HEK293 (cell line): ENCODE measurements at regions not wholly inside any gene's neighbourhood (a gene's known extent, or its start where the extent isn't known, plus 50 kb on each side); places are given as distances from the start of the nearest gene placed in this dataset.

Experiments used
- CTCF ChIA-PET: fragments of 350-600 bp; formaldehyde crosslinking; extraction: SDS; loops from one replicate; lab custom pipeline; 2021; ENCODE audit warnings: antibody characterized with exemption; lab: Yijun Ruan, JAX
- POLR2A ChIA-PET: fragments of 300-600 bp; formaldehyde crosslinking; extraction: SDS; loops from one replicate; lab custom pipeline; 2020; ENCODE audit warnings: antibody characterized with exemption, inconsistent platforms; lab: Yijun Ruan, JAX
- H3K27ac ChIP-seq: fragments of 200-500 bp; sonication (Bioruptor generic); 2 replicates; pipeline ENCODE4 v1.5.1; 2014; ENCODE audit warnings: low read depth, low read length, control low read depth, inconsistent platforms; ENCODE audit errors: extremely low read depth
- H3K36me3 ChIP-seq, 2 experiments: fragments of 200-500 bp in 1 of 2; sonication (Bioruptor generic) in 1 of 2; 1 replicate in 1 of 2; 2 replicates in 1 of 2; pipeline ENCODE4 v1.5.1; 2014 to 2017; ENCODE audit warnings: inconsistent platforms in 2 of 2, low read length in 2 of 2; ENCODE audit not compliant: control insufficient read depth in 2 of 2, insufficient read depth in 1 of 2
- H3K4me1 ChIP-seq: fragments of 200-500 bp; sonication (Bioruptor generic); 2 replicates; pipeline ENCODE4 v1.5.1; 2014; ENCODE audit warnings: mild to moderate bottlenecking, low read length, inconsistent platforms; ENCODE audit not compliant: control insufficient read depth, insufficient read depth
- H3K4me3 ChIP-seq: 2 replicates; pipeline ENCODE4 v1.5.1; 2011; ENCODE audit warnings: low read depth, mild to moderate bottlenecking, control low read depth, low read length, moderate library complexity
- H3K9me3 ChIP-seq: fragments of 200-500 bp; sonication (Bioruptor generic); 2 replicates; pipeline ENCODE4 v1.5.1; 2014; ENCODE audit warnings: low read depth, low read length, inconsistent platforms; ENCODE audit not compliant: control insufficient read depth, insufficient read depth
- EGR2 ChIP-seq: fragments of 450-650 bp; formaldehyde crosslinking; IDR thresholded peaks from 2 replicates; pipeline ENCODE4 v1.5.1; 2016; ENCODE audit warnings: low read depth, missing biosample characterization, missing genetic modification characterization
- FEZF1 ChIP-seq: fragments of 450-650 bp; formaldehyde crosslinking; IDR thresholded peaks from 2 replicates; pipeline ENCODE4 v1.5.1; 2016; ENCODE audit warnings: missing biosample characterization, missing genetic modification characterization
- GLI4 ChIP-seq: fragments of 450-650 bp; formaldehyde crosslinking; IDR thresholded peaks from 2 replicates; pipeline ENCODE4 v1.5.1; 2016; ENCODE audit warnings: missing biosample characterization, missing genetic modification characterization
- INSM2 ChIP-seq: fragments of 450-650 bp; formaldehyde crosslinking; IDR thresholded peaks from 2 replicates; pipeline ENCODE4 v1.5.1; 2016; ENCODE audit warnings: missing biosample characterization, missing genetic modification characterization
- KLF10 ChIP-seq: fragments of 450-650 bp; IDR thresholded peaks from 2 replicates; pipeline ENCODE4 v1.5.1; 2018; ENCODE audit warnings: missing biosample characterization, mild to moderate bottlenecking, missing genetic modification characterization
- SALL2 ChIP-seq: fragments of 450-650 bp; formaldehyde crosslinking; IDR thresholded peaks from 2 replicates; pipeline ENCODE4 v1.5.0; 2017; ENCODE audit warnings: missing biosample characterization, mild to moderate bottlenecking, missing genetic modification characterization, borderline replicate concordance
- TSHZ1 ChIP-seq: fragments of 450-650 bp; formaldehyde crosslinking; IDR thresholded peaks from 2 replicates; pipeline ENCODE4 v1.5.1; 2016; ENCODE audit warnings: missing biosample characterization, missing genetic modification characterization, borderline replicate concordance
- ZNF138 ChIP-seq: fragments of 450-650 bp; formaldehyde crosslinking; IDR thresholded peaks from 2 replicates; pipeline ENCODE4 v1.5.1; 2016; ENCODE audit warnings: missing biosample characterization, missing genetic modification characterization, borderline replicate concordance
- ZNF140 ChIP-seq: fragments of 450-650 bp; formaldehyde crosslinking; IDR thresholded peaks from 2 replicates; pipeline ENCODE4 v1.5.1; 2016; ENCODE audit warnings: missing biosample characterization, missing genetic modification characterization
- ZNF155 ChIP-seq: fragments of 450-650 bp; formaldehyde crosslinking; IDR thresholded peaks from 2 replicates; pipeline ENCODE4 v1.5.1; 2016; ENCODE audit warnings: missing biosample characterization, missing genetic modification characterization
- ZNF280D ChIP-seq: fragments of 450-650 bp; formaldehyde crosslinking; IDR thresholded peaks from 2 replicates; pipeline ENCODE4 v1.5.1; 2016; ENCODE audit warnings: missing biosample characterization, missing genetic modification characterization
- ZNF324 ChIP-seq: fragments of 450-650 bp; formaldehyde crosslinking; IDR thresholded peaks from 2 replicates; pipeline ENCODE4 v1.5.1; 2016; ENCODE audit warnings: missing biosample characterization, missing genetic modification characterization
- ZNF404 ChIP-seq: fragments of 450-650 bp; formaldehyde crosslinking; IDR thresholded peaks from 2 replicates; pipeline ENCODE4 v1.5.1; 2017; ENCODE audit warnings: missing biosample characterization, missing genetic modification characterization
- ZNF48 ChIP-seq: fragments of 450-650 bp; formaldehyde crosslinking; IDR thresholded peaks from 2 replicates; pipeline ENCODE4 v1.5.1; 2016; ENCODE audit warnings: missing biosample characterization, missing genetic modification characterization
- ZNF544 ChIP-seq: fragments of 450-650 bp; formaldehyde crosslinking; IDR thresholded peaks from 2 replicates; pipeline ENCODE4 v1.5.0; 2017; ENCODE audit warnings: missing biosample characterization, missing genetic modification characterization
- ZNF776 ChIP-seq: fragments of 450-650 bp; formaldehyde crosslinking; IDR thresholded peaks from 2 replicates; pipeline ENCODE4 v1.5.0; 2017; ENCODE audit warnings: missing biosample characterization, missing genetic modification characterization, borderline replicate concordance
- ZNF792 ChIP-seq: fragments of 450-650 bp; formaldehyde crosslinking; IDR thresholded peaks from 2 replicates; pipeline ENCODE4 v1.5.1; 2016; ENCODE audit warnings: missing biosample characterization, missing genetic modification characterization
- ZSCAN16 ChIP-seq: fragments of 450-650 bp; formaldehyde crosslinking; IDR thresholded peaks from 2 replicates; pipeline ENCODE4 v1.5.1; 2016; ENCODE audit warnings: missing biosample characterization, missing genetic modification characterization
- ZSCAN30 ChIP-seq: fragments of 450-650 bp; IDR thresholded peaks from 2 replicates; pipeline ENCODE4 v1.5.1; 2018; ENCODE audit warnings: missing biosample characterization, mild to moderate bottlenecking, missing genetic modification characterization, moderate library complexity
- ZSCAN4 ChIP-seq: fragments of 450-650 bp; formaldehyde crosslinking; IDR thresholded peaks from 2 replicates; pipeline ENCODE4 v1.5.1; 2017; ENCODE audit warnings: missing biosample characterization, missing genetic modification characterization

- H3K4me3 ChIP-seq, result no peak overlapping the region
- POLR2A ChIA-PET, result no interaction called here
- H3K9me3 ChIP-seq, result no peaks in the 10 kb centered on the region
- H3K27ac ChIP-seq, result no peak overlapping the region
- no peaks in the 10 kb centered on the region for H3K4me1 ChIP-seq
- CTCF ChIA-PET, result no interaction called here
- no peak for TF ChIP-seq ZNF792 (tag by site-specific recombination)
- no peak for TF ChIP-seq KLF10 (tag by site-specific recombination)
- no peak for TF ChIP-seq INSM2 (tag by site-specific recombination)
- no peak for TF ChIP-seq ZNF140 (tag by site-specific recombination)
- TF ChIP-seq ZNF48, result no peak
- TF ChIP-seq ZNF544 (tag by site-specific recombination), result no peak
- TF ChIP-seq ZSCAN16 (tag by site-specific recombination), result no peak
- no peak for TF ChIP-seq ZNF280D (tag by site-specific recombination)
- no peak for TF ChIP-seq ZNF776 (tag by site-specific recombination)
- TF ChIP-seq ZSCAN4 (tag by site-specific recombination), result no peak
- no peak for TF ChIP-seq EGR2
- TF ChIP-seq GLI4, result no peak
- no peak for TF ChIP-seq FEZF1 (tag by site-specific recombination)
- TF ChIP-seq ZNF404, result no peak
- no peak for TF ChIP-seq ZSCAN30 (tag by site-specific recombination)
- TF ChIP-seq SALL2 (tag by site-specific recombination), result no peak
- no peak for TF ChIP-seq TSHZ1 (tag by site-specific recombination)
- TF ChIP-seq ZNF138 (tag by site-specific recombination), result no peak
- TF ChIP-seq ZNF324 (tag by site-specific recombination), result no peak
- no peak for TF ChIP-seq ZNF155 (tag by site-specific recombination)
- TF ChIP-seq, all 188 proteins: peak for 0
- H3K36me3 ChIP-seq, result no peaks in the 10 kb centered on the region
Observed at GRCh38 chr5:52731274-52732027, 56.3 kb upstream of the ITGA1 start.
